Transverse colon (tissue), 4 donors: ENCODE measurements at regions not wholly inside any gene's neighbourhood (a gene's known extent, or its start where the extent isn't known, plus 50 kb on each side); places are given as distances from the start of the nearest gene placed in this dataset.

Source experiments
- CTCF ChIP-seq, 5 experiments: fragments of 200-600 bp in 3 of 5; fragments of 450-650 bp in 2 of 5; sonication (generic) in 3 of 5; IDR thresholded peaks; 1 replicate in 2 of 5; 2 replicates in 3 of 5; pipeline ENCODE4 v1.5.1; 2016 to 2017; ENCODE audit warnings: antibody characterized with exemption in 5 of 5, inconsistent platforms in 3 of 5, mild to moderate bottlenecking in 2 of 5, moderate library complexity in 1 of 5
- EP300 ChIP-seq: sonication (generic); formaldehyde crosslinking; IDR thresholded peaks from one replicate; pipeline ENCODE4 v1.6.1; 2017; ENCODE audit warnings: antibody characterized with exemption, low read depth
- POLR2A ChIP-seq: fragments of 450-650 bp; IDR thresholded peaks from one replicate; pipeline ENCODE4 v1.6.1; 2016; ENCODE audit warnings: antibody characterized with exemption, mild to moderate bottlenecking, moderate library complexity
- POLR2AphosphoS5 ChIP-seq, 3 donors: sonication (generic); formaldehyde crosslinking; IDR thresholded peaks; one replicate each; pipeline ENCODE4 v1.6.1; 2016; ENCODE audit warnings: antibody characterized with exemption in 3 of 3

DNA sequence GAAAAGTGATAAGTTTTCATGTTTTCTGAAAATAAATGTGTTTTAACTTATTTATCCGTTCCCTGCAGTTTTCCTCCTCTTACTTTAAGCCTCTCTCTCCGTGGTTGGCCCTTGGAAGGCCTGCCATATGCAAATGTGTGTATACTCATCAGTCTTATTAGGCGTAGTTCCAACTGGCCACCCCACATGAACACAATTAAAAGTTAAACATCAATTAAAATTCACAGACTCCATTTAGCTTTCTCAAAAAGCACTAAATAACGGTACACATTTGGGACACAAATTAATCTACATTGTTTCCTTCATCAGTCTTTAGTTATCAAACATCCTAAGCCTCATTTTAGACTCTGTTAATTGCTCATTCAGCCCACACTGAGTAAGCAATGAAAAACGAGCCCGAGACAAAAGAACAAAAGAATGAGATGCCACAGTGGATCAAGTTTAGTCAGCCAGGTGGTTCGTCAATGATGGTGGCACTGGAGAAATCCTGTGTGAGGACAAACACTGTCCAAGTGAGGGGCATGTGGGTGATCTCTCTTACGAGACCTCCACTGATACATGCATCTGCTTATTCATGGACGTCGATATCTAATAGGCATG is 76.0 kb upstream of the TMCC3 start:
- TF ChIP-seq CTCF (IDR thresholded peaks at IDR 0.05): no peak
- TF ChIP-seq POLR2A: no peak
- TF ChIP-seq EP300: no peak
- TF ChIP-seq POLR2AphosphoS5 (IDR thresholded peaks at IDR 0.05): no peak
